ACC112 (cell line): ENCODE measurements at regions not wholly inside any gene's neighbourhood (a gene's known extent, or its start where the extent isn't known, plus 50 kb on each side); places are given as distances from the start of the nearest gene placed in this dataset.
A peak's percentile ranks its signal among the peaks of the same experiment; 100 is the strongest.

Source experiments
- H2AFZ ChIP-seq: fragments of 200-600 bp; sonication (generic); one replicate; pipeline ENCODE4 v1.6.0; 2017; ENCODE audit warnings: antibody characterized with exemption, low read length; ENCODE audit not compliant: unreplicated experiment
- H3K27ac ChIP-seq: fragments of 200-600 bp; sonication (generic); 2 replicates; pipeline ENCODE4 v1.5.1; 2014; ENCODE audit warnings: low read depth, mild to moderate bottlenecking, antibody characterized with exemption, low read length, moderate library complexity
- H3K27me3 ChIP-seq: fragments of 200-600 bp; sonication (generic); 2 replicates; pipeline ENCODE4 v1.6.1; 2014; ENCODE audit warnings: mild to moderate bottlenecking, antibody characterized with exemption, low read length, moderate library complexity, mixed read lengths; ENCODE audit not compliant: insufficient read depth
- H3K36me3 ChIP-seq: fragments of 200-600 bp; sonication (generic); 2 replicates; pipeline ENCODE4 v1.6.1; 2016; ENCODE audit warnings: mild to moderate bottlenecking, antibody characterized with exemption, low read length, moderate library complexity, mixed read lengths; ENCODE audit not compliant: insufficient read depth
- H3K4me1 ChIP-seq: fragments of 200-600 bp; sonication (generic); one replicate; pipeline ENCODE4 v1.6.1; 2016; ENCODE audit warnings: low read length, mixed read lengths; ENCODE audit not compliant: insufficient read depth, unreplicated experiment, control insufficient read depth
- H3K4me3 ChIP-seq: fragments of 200-600 bp; sonication (generic); 2 replicates; pipeline ENCODE4 v1.5.1; 2014; ENCODE audit warnings: mild to moderate bottlenecking, low read depth, low read length
- H3K79me2 ChIP-seq: fragments of 200-600 bp; sonication (generic); one replicate; pipeline ENCODE4 v1.6.0; 2016; ENCODE audit warnings: low read length; ENCODE audit not compliant: control insufficient read depth, unreplicated experiment, insufficient read depth

- no peak overlapping the region for H3K4me3 ChIP-seq
- no peak overlapping the region for H3K27ac ChIP-seq
- H3K79me2 ChIP-seq, result no peaks in the 10 kb centered on the region
These were observed 391.0 kb downstream of the LMO7 start for GRCh38 chr13:76027131-76027530.

DNA sequence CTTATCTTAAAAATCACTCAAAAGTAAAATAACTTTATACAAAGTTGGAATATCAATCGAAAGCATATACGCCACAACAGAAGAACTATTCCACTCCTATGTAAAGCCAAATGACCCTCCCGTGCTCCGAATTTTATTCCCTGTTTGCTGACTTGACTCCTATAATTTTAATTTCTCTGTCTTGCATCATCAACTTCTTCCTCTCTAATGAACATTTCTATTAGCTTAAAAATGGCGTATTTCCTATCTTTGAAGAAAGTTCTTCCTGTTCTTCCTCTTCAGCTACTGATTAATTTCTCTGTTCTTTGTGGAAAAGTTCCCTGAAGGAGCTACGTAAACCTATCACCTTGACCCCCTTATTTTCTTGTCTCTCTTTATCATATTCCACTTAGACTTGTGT is 389.3 kb downstream of the LMO7 start:
- no peaks in the 10 kb centered on the region for H3K27me3 ChIP-seq
- H3K4me1 ChIP-seq, result no peaks in the 10 kb centered on the region
- no peak overlapping the region for H2AFZ ChIP-seq

More at GRCh38 chr13:76027131-76027530, 391.0 kb downstream of the LMO7 start:
- Histone ChIP-seq H2AFZ (no peak overlapping the region), H3K36me3 (no peaks in the 10 kb centered on the region), H3K4me1 (no peaks in the 10 kb centered on the region), H3K27me3 (no peaks in the 10 kb centered on the region)

GRCh38 chr13:76024151-76024550 is 388.0 kb downstream of the LMO7 start:
- H3K36me3 ChIP-seq, result no peaks in the 10 kb centered on the region
- no peaks in the 10 kb centered on the region for H3K79me2 ChIP-seq
- H2AFZ ChIP-seq, result no peak overlapping the region
- H3K4me3 ChIP-seq, result no peak overlapping the region
- H3K27me3 ChIP-seq, result no peaks in the 10 kb centered on the region
- H3K27ac ChIP-seq, result no peak overlapping the region
- no peaks in the 10 kb centered on the region for H3K4me1 ChIP-seq

More for the DNA sequence above, 389.3 kb downstream of the LMO7 start:
- Histone ChIP-seq H3K36me3 (no peaks in the 10 kb centered on the region), H3K27ac (no peak overlapping the region), H3K79me2 (no peaks in the 10 kb centered on the region), H3K4me3 (no peak overlapping the region)

GRCh38 chr13:76023652-76024051 is 387.5 kb downstream of the LMO7 start:
- H3K36me3 ChIP-seq, result no peaks in the 10 kb centered on the region
- H2AFZ ChIP-seq, result no peak overlapping the region
- H3K27ac ChIP-seq, result no peak overlapping the region
- H3K79me2 ChIP-seq, result no peaks in the 10 kb centered on the region
- H3K27me3 ChIP-seq, result no peaks in the 10 kb centered on the region
- no peak overlapping the region for H3K4me3 ChIP-seq
- H3K4me1 ChIP-seq, result no peaks in the 10 kb centered on the region

DNA sequence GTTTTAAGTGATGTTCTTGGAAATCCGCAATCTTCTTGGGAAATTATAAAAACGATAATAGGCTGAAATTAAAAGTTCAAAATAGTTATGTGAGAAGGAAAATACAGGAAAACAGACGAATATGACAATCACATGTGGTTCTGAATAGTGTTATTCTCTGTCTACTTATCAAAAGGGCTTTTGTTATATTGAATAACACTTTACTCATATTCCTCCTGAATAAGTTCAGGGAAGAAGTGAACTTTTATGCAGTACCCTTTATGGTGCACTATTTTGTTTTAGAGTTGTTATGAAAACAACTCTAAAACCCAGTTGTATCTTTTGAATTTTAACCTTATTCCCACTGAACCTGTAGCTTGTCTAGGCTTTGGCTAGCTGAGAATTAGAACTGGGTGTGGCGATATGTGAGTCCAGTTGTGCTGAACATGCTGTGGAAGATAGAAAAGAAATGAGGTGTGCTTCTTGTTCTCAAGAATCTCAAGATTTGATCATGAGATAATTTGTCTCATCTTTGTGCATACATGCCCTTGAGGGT is 384.4 kb downstream of the LMO7 start:
- H3K36me3 ChIP-seq, result no peaks in the 10 kb centered on the region
- H3K4me3 ChIP-seq, result no peak overlapping the region
- H3K27me3 ChIP-seq, result no peaks in the 10 kb centered on the region
- H3K79me2 ChIP-seq, result no peaks in the 10 kb centered on the region
- no peaks in the 10 kb centered on the region for H3K4me1 ChIP-seq
- H2AFZ ChIP-seq, result no peak overlapping the region
- H3K27ac ChIP-seq, result no peak overlapping the region

DNA sequence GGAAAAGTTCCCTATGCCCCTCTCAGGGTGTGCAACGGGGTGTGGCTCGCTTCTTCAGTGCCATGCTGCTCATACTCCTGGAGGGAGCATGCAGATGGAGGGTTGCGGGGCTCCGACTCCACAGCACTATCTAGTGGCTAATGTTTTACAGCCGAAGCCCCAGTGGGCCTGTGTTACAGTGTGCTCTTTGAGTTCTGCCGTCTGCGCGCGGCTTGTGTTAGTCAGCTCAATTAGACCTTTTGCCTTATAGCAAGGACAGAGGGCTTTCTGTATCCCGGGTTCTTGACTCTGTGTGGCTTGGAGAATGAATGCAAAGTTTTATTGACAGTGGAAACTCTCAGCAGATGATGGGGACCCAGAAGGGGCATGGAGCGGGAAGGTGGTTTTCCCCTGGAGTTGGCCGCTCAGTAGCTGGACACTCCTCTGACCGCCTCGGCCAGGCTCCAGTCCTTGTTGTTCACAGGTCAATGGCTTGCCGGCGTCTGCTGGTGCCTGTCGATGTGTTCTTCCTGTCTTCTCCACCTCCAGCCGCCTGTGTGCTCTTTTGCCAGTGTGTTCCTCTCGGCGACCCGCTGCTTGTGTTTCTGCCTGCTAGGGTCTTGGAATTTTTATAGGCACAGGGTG is 383.4 kb downstream of the LMO7 start:
- Histone ChIP-seq H3K36me3 (no peaks in the 10 kb centered on the region), H3K4me1 (peaks cover 3% of the 10 kb centered on the region), H3K79me2 (no peaks in the 10 kb centered on the region), H3K4me3 (no peak overlapping the region), H3K27me3 (no peaks in the 10 kb centered on the region), H3K27ac (no peak overlapping the region), H2AFZ (no peak overlapping the region)

DNA sequence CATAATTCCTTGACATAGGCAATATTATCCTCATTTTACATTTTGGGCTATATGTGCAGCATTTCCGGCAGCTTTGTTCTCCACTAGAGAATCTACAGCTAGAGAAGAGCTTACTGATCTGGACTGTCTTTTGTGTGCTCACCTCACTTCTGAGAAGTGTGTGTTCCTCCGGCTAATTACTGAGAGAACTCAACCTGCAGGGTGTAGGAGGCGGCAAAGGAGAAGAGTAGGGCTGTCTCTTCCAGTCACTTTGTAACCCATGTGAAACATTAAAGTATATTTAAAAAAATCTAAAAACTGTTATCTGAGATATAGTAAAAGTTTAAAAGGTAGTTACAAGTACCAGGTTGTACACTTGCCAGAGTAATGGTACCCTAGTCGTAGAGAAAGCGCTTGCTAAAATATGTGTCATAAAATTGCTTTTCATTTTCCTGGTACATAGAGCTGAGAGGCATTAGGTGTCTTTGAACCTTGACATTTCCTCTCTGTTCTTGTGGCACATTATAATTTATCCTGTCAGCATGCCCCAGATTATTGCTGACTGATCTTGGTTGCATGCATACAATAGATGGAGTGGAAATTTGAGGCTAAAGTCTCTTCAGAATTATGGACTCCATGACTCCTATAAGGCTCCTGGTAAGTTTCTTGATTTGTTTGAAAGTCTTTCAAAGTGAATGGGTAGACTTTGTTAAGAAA is 381.9 kb downstream of the LMO7 start:
- Histone ChIP-seq H3K27me3 (no peaks in the 10 kb centered on the region), H3K4me1 (peaks cover 3% of the 10 kb centered on the region), H3K4me3 (no peak overlapping the region), H2AFZ (no peak overlapping the region), H3K27ac (no peak overlapping the region), H3K79me2 (no peaks in the 10 kb centered on the region), H3K36me3 (no peaks in the 10 kb centered on the region)

DNA sequence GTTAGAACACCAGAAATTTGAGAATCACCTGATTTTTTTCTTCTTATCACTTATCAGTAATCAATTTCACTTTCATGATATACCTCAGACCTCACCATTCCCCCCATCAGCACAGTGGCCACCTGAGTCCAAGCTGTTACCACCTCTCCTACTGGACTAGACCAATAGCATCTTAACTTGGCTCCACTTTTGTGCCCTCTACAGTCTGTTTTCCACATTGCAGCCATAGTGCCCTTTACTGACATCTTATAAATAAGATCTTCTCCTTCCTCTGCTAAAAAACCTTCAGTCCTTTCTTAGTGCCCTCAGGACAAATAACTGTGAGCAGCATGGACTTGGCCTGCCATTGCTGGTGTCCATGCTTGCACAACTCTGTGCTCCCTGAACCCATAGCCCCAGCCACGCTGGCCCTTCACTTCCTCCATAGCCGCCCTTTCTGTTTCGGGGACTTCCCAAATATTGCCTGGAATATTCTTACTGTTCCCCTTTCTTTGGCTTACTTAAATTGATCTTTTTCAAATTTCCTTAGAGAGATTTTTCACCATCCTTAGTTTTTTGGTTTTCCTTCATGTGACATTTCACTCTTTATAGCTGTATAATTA is 380.8 kb downstream of the LMO7 start:
- Histone ChIP-seq H3K36me3 (no peaks in the 10 kb centered on the region), H3K79me2 (no peaks in the 10 kb centered on the region), H3K27ac (no peak overlapping the region), H3K4me1 (peaks cover 12% of the 10 kb centered on the region), H3K27me3 (no peaks in the 10 kb centered on the region), H2AFZ (no peak overlapping the region), H3K4me3 (no peak overlapping the region)

GRCh38 chr13:76014406-76015318 is 378.5 kb downstream of the LMO7 start:
- peak overlapping the region; percentile 10; the same call in 1 of the 2 replicates for H3K27ac ChIP-seq
- H3K79me2 ChIP-seq, result no peaks in the 10 kb centered on the region
- H3K4me3 ChIP-seq, result peak overlapping the region; percentile 49; the same call in 1 of the 2 replicates
- no peaks in the 10 kb centered on the region for H3K36me3 ChIP-seq
- H3K27me3 ChIP-seq, result no peaks in the 10 kb centered on the region
- peaks cover 15% of the 10 kb centered on the region for H3K4me1 ChIP-seq
- peak overlapping the region; percentile 1 for H2AFZ ChIP-seq

DNA sequence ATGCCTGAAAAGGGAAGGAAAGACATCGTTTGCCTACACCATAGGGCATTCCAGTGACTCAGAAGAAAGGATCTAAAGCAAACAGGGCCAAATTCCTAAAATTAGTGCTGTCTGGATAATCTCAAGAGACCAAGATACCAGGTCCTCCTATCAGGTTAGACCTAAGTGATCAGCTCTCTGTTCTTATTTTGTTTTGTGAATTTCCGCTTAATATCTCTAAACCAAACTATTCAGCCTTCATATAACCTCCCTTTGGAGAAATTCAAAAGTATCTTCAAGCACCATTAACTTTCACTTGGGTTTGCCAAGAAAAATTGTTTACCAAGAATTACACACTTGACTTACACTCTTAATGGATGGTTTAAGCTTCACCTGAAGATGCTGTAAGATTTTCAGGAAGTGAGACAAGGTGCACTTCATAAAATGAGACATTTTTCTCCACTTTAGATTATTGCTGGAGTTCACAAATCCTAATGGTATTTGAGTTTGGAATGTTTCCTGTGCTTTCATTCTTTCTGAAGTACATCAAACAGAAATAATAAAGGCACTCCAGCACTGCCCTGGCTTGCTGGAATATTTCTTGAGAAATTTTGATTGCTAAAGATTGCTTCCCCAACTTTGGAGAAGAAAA is 376.1 kb downstream of the LMO7 start:
- Histone ChIP-seq H3K27ac (no peak overlapping the region), H3K4me3 (no peak overlapping the region), H2AFZ (no peak overlapping the region), H3K36me3 (no peaks in the 10 kb centered on the region), H3K79me2 (no peaks in the 10 kb centered on the region), H3K27me3 (no peaks in the 10 kb centered on the region), H3K4me1 (peaks cover 15% of the 10 kb centered on the region)
